Neural crest cell (in vitro differentiated cells): ENCODE measurements at regions not wholly inside any gene's neighbourhood (a gene's known extent, or its start where the extent isn't known, plus 50 kb on each side); places are given as distances from the start of the nearest gene placed in this dataset.

Experiments
- DNase-seq: peaks from one replicate; pipeline ENCODE4 v3.0.0; 2021; ENCODE audit warnings: low read depth, mixed read lengths, low spot score
- H3K27ac Mint-ChIP-seq: one replicate; pipeline ENCODE4 v1.8.0; 2021; ENCODE audit warnings: mild to moderate bottlenecking, mixed read lengths; ENCODE audit not compliant: unreplicated experiment
- H3K27me3 Mint-ChIP-seq: 2 replicates; pipeline ENCODE4 v1.8.0; 2021; ENCODE audit warnings: low read depth, mild to moderate bottlenecking, mixed read lengths
- H3K36me3 Mint-ChIP-seq: 2 replicates; pipeline ENCODE4 v1.8.0; 2021; ENCODE audit warnings: low read depth, mild to moderate bottlenecking, mixed read lengths
- H3K4me1 Mint-ChIP-seq: 2 replicates; pipeline ENCODE4 v1.8.0; 2021; ENCODE audit warnings: mixed read lengths
- H3K4me3 Mint-ChIP-seq: one replicate; pipeline ENCODE4 v1.8.0; 2021; ENCODE audit warnings: mild to moderate bottlenecking, mixed read lengths
- H3K9me3 Mint-ChIP-seq: 2 replicates; pipeline ENCODE4 v1.8.0; 2021; ENCODE audit warnings: mixed read lengths
- CTCF ChIP-seq: fragments of 200-600 bp; sonication (generic); conservative IDR thresholded peaks from 2 replicates; pipeline ENCODE4 v1.5.0; 2021; ENCODE audit warnings: antibody characterized with exemption, mild to moderate bottlenecking

- DNase-seq: no peak
- Mint-ChIP-seq H3K27me3 (no peaks in the 10 kb centered on the region), H3K27ac (no peak overlapping the region), H3K4me1 (peaks cover 9% of the 10 kb centered on the region), H3K9me3 (peaks cover 16% of the 10 kb centered on the region), H3K4me3 (no peak overlapping the region), H3K36me3 (peaks cover 17% of the 10 kb centered on the region)
- no peak for TF ChIP-seq CTCF
Observed at GRCh38 chr15:95425859-95426258, 904.6 kb upstream of the NR2F2 start.

GRCh38 chr15:95429345-95429744, 901.2 kb upstream of the NR2F2 start:
- no peak for TF ChIP-seq CTCF
- H3K36me3 Mint-ChIP-seq: peaks cover 3% of the 10 kb centered on the region
- DNase-seq: no peak
- H3K9me3 Mint-ChIP-seq: peaks cover 4% of the 10 kb centered on the region
- no peak overlapping the region for H3K4me3 Mint-ChIP-seq
- H3K27ac Mint-ChIP-seq: no peak overlapping the region
- H3K27me3 Mint-ChIP-seq: no peaks in the 10 kb centered on the region
- H3K4me1 Mint-ChIP-seq: peaks cover 12% of the 10 kb centered on the region

- Mint-ChIP-seq H3K27ac (no peak overlapping the region), H3K36me3 (peaks cover 8% of the 10 kb centered on the region), H3K9me3 (peaks cover 8% of the 10 kb centered on the region), H3K4me1 (peaks cover 12% of the 10 kb centered on the region), H3K27me3 (no peaks in the 10 kb centered on the region), H3K4me3 (no peak overlapping the region)
- DNase-seq: no peak
- TF ChIP-seq CTCF: no peak
Observed at GRCh38 chr15:95431518-95431917, 899.0 kb upstream of the NR2F2 start.

GRCh38 chr15:95432878-95433405, 897.6 kb upstream of the NR2F2 start:
- Mint-ChIP-seq H3K27me3 (no peaks in the 10 kb centered on the region), H3K36me3 (peaks cover 4% of the 10 kb centered on the region), H3K4me1 (peaks cover 12% of the 10 kb centered on the region), H3K4me3 (no peak overlapping the region), H3K9me3 (peaks cover 6% of the 10 kb centered on the region), H3K27ac (peak overlapping the region; percentile 9)
- TF ChIP-seq CTCF: no peak
- no peak for DNase-seq

- peaks cover 9% of the 10 kb centered on the region for H3K9me3 Mint-ChIP-seq
- no peaks in the 10 kb centered on the region for H3K27me3 Mint-ChIP-seq
- no peak overlapping the region for H3K27ac Mint-ChIP-seq
- no peak overlapping the region for H3K4me3 Mint-ChIP-seq
- DNase-seq: no peak
- no peak for TF ChIP-seq CTCF
- peaks cover 4% of the 10 kb centered on the region for H3K36me3 Mint-ChIP-seq
- H3K4me1 Mint-ChIP-seq: no peaks in the 10 kb centered on the region
Observed at GRCh38 chr15:95439922-95440376, 890.6 kb upstream of the NR2F2 start.
